DMS79 treated with DMSO at 0.1 percent for 48 hours (cell line): ENCODE measurements at regions not wholly inside any gene's neighbourhood (a gene's known extent, or its start where the extent isn't known, plus 50 kb on each side); places are given as distances from the start of the nearest gene placed in this dataset.

Experiments
- DNase-seq: peaks from one replicate; lab custom pipeline; 2025; lab: John Stamatoyannopoulos, UW

DNA sequence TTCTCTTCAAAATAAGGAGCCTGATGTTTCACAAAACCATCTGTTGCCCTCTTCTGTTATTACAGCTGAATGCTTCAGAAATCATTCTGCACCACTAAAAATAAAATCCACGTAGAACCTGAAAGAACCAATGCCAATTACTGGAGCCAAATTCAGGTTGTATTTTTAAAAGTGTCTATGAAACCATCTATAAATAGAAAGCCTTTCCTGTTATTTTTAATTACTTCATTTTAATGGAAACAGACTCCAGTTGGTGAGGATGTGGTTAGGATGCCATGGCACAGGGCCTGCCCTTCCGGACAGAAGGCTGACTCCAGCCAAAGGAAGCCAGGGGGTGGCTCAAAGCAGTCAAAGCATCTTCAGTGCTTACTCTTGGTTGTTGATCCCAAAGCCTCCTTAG is 119.8 kb downstream of the TENT4A start:
- no peak for DNase-seq

DNA sequence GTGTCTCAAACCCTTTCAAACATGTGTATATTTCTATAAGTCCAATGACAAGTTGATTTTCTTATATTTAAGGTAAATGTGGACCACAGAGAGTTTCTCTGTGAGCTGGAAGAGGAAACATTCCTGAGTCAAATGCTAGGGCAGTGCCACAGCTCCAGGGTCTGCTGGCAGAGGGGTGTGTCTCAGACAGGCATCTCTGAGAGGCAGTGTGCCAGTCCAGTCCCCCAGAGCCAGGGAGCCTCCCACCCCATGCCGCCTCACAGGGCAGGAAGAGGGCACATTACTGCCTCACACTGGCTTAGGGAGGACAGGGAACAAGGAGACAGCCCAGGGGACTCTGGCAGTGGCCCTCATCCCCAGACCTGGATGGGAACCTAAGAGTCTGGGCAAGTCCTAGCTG is 120.2 kb downstream of the TENT4A start:
- no peak for DNase-seq

DNA sequence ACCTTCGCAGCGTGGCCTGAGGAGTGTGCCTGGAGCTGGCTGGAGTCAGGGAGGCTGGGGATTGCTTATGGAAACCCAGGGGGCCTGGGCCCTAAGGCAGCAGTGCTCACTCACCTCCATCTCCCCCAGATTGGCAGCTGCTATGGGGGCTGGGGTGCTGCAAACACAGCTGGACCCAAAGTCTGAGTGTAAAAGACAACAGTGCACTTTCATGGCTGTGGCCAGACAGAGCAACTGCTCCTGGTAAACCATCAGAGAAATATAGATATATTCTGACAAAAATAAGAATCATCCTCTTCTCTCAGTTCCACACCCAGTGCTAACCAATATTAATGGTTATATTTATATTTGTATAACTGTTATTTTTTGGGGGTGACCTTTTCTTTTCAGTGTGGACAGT is 123.9 kb downstream of the TENT4A start:
- DNase-seq, result no peak

DNA sequence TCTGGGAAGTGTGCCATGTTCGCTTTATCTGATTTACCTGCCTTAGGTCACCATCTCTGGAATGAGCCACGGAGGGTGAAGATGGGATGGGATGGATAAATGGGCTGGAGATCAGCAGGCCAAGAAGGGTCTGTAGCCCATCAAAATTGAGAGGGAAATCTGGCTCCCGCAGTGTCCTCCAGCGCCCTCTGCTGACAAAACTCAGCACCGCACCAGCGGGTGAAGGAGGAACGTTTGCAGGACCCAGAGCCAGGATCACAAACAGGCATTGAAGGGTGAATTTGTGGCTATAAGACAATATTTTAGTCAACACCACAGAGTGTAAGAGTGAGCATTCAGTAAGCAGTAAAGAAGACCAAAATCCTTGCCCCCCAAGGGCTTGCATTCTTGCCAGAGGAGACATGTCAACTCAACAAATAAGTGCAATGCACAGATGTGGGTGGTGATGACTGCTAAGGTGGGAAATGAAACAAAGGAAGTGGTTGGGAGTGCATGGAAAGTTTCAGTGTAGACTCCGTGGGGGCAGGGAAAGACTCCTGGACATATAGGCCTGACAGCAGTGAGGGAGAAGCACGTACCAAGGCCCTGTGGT is 124.4 kb downstream of the TENT4A start:
- no peak for DNase-seq

DNA sequence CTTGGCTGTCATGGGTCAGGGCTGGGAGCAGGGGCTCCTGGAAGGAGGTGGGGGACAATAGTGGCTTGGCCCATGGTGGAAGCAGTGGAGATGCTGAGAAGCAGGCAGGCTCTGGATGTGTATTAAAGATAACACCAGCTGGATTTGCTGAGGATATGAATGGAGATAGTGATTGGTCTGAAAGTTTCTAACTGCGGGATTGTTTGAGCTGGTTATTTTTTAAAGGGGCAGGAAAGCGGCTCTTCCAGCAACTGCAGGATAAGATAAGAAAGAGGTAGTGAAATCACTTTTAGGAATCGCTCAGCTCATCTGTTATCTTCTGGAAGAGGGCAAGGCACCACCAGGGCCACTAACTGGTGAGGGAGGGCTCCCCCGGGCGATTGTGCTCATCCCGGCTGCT is 125.5 kb downstream of the TENT4A start:
- no peak for DNase-seq

DNA sequence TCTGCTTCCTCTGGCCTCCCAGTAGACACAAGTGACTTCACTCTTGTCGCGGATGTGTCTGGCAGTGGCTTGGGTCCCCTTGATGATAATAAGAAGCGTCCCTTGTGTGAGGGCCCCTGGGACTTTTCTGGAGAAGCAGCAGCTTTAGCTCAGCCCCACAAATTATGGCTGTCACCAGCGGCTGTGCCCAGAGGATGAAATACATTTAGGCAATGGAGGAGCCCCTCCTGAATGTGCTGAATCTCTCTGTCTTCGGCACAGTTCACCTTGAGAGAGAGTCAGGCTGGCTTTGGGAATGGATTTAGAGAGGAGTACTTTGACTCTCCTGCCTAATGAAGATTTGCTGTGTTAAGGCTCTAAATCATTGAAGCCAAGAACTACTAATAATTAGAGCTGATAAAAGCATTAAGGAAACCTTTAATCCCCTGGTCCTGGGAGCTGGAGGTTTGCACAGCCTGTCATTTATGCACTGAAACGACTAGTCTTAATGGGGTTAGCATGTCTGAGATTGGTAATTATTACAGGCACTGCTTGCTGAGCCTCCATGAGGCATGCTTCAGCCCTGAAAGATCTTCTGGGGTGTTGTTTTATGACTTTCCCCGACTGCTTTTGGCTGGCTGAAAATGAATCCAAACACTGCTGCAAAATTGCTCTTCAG is 127.0 kb downstream of the TENT4A start:
- no peak for DNase-seq

DNA sequence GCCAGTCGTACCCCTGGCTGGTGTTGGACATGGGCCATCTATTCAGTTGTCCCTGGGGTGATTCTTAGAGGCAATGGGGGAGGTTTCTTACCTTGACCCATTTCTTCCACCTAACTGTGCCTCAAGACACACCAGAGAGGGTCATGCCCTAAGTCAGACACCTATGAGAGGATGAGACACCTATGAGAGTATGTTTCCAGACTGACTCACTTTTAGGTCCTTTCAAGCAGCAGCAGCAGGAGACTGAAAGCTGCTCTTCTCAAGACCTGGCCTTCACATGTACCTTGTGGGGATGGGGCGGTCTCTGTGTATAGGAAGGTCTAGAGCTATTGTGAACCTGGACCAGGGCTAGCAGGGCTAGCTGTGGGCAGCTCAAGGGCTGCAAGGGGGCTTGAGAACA is 130.1 kb downstream of the TENT4A start:
- no peak for DNase-seq

DNA sequence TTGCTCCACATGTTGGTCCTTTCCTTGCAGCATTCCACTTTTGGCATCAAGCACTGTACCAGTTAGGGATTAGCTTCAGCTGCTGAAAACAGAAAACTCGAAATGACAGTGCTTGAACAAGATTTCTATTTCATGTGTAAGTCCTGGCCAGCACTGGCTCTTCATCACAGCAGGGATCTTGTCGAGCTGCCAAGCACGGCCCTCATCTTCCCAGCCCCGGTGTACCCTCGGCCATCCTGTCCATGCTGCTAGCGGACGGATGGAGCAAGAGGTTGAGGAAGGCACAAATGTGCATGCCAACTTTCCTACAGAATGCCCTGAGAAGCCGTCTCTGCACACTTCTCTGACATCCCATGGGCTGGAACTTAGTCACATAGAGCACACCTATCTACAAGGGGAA is 130.6 kb downstream of the TENT4A start:
- no peak for DNase-seq

DNA sequence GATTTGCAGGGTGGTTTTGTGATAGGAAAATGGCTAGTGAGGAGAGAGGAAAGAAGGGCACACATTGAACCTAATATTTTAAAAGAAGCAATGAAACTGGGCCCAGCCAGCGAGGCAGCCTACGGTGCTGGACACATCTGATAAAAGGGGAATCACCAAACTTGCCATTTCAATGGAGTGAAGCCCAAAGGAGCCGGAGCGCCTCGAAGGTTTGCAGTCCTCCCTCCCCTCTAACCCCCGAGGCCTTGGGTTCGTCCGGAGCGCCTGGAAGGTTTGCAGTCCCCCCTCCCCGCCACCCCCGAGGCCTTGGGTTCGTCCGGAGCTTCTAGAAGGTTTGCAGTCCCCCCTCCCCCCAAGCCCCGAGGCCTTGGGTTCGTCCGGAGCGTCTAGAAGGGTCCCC is 132.6 kb downstream of the TENT4A start:
- no peak for DNase-seq

DNA sequence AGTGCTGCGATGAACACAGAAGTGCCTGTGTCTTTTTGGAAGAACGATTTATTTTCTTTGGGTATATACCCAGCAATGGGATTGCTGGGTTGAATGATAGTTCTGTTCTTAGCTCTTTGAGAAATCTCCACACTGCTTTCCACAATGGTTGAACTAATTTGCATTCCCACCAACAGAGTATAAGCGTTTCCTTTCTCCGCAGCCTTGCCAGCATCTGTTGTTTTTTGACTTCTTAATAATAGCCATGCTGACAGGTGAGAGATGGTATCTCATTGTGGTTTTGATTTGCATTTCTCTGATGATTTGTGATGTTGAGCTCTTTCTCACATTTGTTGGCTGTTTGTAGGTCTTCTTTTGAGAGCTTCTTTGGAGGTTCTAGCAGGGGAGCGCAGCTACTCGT is 134.6 kb downstream of the TENT4A start:
- DNase-seq, result no peak

DNA sequence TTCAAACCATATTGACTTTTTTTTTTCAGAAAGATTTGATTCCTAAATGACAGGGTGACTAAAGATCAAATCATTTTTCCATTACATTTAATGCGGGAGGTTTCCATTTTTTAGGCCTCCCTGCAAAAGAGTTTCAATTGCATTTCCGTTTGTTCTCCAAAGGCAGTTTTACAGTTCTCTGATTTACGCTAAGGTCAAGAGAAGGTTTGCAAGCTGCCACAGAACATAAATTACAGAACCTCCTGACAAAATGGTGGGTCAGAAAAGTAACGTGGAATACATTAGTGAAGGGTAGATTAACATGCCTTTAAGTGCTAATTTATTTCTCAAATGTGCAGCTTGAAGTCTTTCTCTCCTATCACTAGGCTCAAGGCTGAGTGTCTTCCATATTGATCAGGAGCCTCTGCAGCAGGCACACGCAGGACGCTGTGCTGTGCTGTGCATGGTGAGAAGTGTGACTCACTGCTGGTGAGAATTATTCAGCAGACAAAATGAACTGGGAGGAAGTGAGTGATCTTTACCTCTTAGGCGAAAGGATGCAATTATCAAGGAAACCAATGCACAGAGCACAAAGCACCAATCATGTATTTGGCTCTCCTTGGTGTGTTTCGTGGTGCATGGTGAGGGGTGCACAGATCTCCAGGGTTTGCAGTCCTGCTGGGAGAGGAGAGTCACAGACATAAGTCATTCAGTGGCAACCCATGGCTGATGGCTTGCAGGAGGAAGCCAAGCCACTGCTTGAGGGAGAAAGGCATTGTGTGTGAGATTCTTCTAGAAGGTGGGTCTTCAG is 136.3 kb downstream of the TENT4A start:
- DNase-seq, result no peak

DNA sequence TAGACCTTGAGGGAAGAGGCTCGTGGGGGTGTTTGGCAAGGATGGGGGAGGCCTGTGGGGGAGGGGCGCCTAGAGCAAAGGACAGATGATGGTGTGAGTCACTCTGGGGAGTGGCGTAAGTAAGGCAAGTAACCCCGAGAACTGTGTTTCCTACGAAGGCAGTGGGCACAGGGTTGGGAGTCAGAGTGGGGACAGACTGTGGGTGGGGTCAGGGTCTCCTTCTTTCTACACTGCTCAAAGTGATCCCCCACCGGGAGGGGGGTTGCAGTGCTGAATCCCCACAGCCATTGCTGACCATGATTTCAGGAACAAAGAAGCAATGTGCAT is 136.8 kb downstream of the TENT4A start:
- no peak for DNase-seq

DNA sequence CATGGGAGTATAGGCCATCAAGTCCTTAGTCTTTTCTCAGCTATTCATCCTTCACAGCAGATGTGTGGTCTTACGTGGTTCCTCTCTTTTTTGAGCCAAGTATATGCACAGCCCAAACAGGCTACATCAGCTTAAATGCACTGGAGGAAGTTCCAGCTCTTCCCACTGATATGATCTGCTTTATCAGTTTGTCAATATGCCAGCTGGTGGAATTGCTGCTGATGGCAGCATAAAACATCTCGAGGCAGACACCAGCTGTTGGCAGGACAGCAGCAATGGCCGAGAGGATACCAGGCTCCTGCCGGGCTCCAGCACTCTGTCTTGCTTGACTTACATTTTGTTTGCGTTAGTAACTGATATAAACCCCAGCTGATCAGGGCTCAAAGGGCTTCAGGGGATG is 143.4 kb downstream of the TENT4A start:
- DNase-seq, result peak; percentile 26

DNA sequence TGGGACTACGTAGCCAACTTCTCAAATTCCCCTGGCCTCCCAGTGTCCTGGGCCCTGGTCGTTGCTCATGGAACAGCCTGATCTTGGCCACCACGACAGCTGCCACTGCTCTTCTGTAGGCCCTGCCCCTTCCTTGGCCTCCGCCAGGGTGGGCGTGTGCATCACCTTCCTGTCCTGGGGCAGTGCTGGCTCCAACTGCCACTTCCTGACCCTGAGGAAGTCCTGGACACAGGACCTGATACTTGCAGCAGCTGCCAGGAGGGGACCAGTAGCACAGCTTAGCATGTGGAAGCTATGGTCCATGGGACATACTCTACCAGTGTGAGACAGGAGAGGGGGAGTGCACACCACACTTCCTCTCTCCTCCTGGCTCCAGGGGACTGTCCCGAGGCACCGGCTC is 145.2 kb downstream of the TENT4A start:
- DNase-seq, result no peak

DNA sequence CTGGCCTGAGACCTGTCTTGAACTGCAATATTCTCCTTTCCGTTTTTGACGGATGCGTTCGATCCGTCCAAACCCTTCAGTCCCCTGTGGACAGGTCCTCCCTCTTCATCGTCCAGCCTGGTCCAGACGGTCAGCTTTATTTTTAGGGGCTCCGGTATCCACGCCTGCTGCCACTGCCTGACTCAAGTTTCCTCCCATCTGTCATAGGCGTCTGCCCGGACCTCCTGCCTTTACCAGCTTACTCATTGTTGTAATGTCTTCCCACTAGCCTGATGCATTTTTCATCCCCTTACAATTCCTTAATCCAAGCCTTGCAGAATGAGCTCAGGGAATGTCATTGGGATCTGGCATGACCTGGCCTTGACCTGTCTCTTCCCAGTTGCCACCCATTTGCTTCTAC is 145.8 kb downstream of the TENT4A start:
- no peak for DNase-seq

DNA sequence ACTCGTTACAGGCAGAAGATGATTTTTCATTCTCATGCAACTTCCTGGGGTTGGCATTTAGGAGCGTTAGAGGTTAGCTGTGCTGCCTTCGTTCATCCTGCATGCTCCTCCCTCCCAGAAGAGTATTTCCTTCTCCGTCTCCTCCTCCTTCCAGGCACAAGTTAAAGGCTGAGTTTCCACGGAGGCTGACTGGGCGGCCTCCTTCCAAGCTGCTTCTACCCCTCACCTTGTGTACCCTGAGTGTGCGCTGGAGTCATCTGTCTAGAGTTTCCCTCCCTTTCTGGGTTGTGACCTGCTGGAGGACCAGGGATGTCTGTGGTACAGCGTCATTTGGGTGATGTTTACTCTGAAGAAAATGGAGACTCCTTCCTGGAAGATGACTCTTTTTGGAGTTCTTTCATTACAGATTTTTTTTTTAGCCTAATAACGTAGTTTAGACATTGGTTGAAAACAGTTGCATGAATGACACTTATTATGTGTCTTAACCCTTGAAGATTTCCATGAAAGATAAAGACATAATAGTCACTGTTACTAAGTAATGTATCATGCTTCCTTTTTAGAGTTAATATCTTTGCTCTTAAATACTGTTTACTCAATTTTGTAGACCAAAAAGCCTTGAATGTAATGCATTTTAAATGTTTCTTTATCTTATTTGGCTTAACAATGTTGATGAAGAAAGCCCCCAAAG is 146.9 kb downstream of the TENT4A start:
- DNase-seq, result no peak

DNA sequence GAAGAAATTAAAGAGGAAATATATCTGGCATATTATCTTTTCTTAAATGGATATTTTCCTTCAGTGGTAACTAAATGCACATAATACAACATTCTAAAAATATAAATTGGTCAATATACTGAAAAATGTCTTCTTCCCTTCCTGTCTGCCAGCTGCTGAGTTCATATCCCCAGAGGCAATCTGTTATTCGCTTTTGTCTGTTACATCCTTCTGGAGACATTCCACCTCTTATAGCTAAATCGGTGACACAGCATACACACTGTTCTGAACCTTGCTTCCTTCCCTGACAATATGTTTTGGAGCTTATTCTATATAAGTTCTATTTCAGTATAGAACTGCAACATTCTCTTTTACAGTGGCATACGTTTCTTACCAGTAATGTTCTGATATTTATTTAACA is 147.8 kb downstream of the TENT4A start:
- no peak for DNase-seq

DNA sequence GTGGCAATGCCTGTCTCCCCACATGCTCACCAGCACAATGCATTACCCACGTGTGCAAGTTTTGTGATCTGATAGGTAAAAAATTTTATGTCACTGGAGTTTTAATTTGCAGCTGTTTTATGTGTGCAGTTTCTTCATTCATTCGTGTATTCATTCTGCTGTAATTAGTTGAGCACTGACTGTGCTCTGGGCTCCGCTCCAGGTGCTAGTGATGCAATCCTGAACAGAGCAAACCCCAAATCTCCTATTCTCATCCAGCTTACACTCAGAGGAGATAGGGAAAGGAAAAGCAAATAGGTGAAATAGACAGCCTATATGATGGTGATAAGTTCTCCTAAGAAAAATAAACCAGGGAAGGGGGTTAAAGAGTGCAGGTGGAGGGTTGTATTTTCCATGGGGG is 148.4 kb downstream of the TENT4A start:
- DNase-seq, result no peak

DNA sequence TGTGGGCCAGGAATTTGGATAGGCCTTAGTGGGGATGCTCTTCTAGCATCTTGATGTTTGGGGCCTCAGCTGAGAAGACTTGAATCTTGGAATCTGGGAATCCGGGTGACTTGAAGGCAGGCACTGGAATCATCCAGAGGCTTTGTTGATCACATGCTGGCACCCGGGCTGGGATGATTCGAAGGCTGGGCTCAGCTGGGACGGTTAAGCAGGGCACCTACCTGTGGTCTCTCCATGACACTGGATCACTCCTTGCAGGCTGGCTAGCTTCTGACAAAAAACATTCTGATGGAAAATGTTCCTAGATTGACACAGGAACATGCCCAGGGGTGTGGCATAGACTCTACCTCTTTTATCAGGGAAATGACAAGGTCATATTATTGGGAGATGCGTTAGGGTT is 149.1 kb downstream of the TENT4A start:
- no peak for DNase-seq

DNA sequence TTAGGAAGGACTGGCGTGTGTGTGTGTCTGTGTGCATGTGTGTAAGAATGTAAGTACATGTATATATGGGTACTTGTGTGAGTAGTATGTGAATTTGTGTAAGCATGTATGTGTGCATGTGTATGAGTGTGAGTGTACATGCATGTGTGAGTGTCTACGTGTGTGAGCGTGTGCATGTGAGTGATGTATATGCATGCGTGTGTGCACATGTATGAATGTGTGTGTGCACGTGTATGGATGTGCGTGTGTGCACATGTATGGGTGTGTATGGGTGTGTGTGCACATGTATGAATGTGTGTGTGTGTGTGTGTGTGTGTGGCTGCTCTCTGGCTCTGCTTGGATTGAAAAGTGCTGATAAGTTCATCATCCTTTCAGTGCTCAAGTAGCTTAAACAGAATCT is 154.5 kb downstream of the TENT4A start:
- no peak for DNase-seq

DNA sequence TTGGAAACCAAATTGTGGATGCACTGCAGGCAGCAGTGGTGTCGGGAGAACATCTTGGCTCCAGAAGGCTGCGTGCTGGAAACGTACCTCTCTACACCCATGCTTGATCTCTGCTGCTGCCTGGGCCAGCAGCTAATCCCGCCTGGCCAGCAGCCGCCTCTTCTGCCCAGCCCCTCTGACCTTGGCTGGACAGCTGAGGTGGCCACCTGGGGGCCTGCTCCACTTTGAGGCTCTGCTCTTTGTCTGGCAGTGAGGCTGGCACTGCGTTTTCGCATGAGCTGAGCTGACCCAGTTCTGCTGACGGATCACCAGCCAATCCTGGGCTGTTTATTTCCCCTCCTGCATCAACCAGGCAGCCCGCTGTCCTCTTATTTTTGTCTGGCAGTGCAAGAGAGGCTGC is 154.9 kb downstream of the TENT4A start:
- DNase-seq, result no peak

DNA sequence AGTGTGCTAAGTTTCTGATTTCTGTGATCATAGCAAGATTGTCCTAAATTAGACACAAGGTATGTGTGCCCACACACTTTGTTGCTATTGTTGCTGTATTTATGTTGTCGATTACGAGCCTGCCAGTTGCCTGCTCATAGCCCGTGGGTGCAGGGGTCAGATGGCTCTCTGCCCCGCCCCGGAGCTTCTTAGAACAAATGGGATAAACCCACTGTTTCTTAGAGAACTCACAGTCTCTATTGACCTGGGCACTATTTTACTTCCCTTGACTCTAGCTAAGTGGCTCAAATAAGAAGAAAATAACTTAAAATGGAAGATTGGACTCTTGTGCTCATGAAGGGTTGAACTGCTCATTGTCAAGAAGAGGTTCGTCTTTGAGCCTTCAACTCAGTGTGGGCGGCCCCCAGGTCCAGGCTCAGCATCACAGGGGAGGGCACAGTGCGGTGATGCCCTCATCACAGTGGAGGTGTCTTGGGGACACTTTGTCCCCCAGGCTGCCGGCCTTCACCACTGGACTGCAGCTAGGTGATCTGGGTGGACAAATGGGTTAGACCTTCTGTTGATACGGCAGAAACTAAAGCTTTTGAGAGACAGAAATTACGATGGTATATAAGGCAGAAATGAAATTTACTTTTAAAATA is 155.5 kb downstream of the TENT4A start:
- no peak for DNase-seq

DNA sequence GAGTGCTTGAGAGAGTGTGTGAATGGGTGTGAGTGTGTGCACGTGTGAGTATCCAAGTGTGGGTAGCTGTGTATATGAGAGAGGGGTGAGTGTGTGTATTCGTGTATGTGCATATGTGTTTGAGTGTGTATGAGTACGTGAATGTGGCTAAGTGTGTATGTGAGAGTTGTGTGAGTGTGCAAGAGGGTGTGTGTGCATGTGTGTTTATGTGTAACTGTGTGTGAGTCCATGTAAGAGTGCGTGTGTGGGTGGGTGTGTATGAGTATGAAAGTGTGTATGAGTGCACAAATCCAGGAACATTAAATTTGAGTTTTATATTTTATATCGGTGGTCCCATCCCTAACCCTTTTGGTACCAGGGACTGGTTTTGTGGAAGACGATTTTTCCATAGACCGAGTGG is 156.4 kb downstream of the TENT4A start:
- DNase-seq, result no peak
